ENCODE measurements at regions not wholly inside any gene's neighbourhood (a gene's known extent, or its start where the extent isn't known, plus 50 kb on each side); places are given as distances from the start of the nearest gene placed in this dataset.
A peak's percentile ranks its signal among the peaks of the same experiment; 100 is the strongest.

GRCh38 chr3:69540706-69541581, 155.1 kb upstream of the FRMD4B start:
- H3K27me3 ChIP-seq (ENCODE audit: insufficient read depth, low read length), result peaks cover 30% of the 10 kb centered on the region
- peak overlapping the region; percentile 45 for H3K4me3 ChIP-seq (ENCODE audit: low read length)
- no peaks in the 10 kb centered on the region for H3K9me3 ChIP-seq (ENCODE audit: low read depth, low read length)
- H3K4me1 ChIP-seq (ENCODE audit: insufficient read depth, low read length), result peaks cover 22% of the 10 kb centered on the region

- Histone ChIP-seq H3K4me1 (ENCODE audit: insufficient read depth, low read length) (peaks cover 22% of the 10 kb centered on the region), H3K27me3 (ENCODE audit: insufficient read depth, low read length) (peaks cover 28% of the 10 kb centered on the region), H3K9me3 (ENCODE audit: low read depth, low read length) (no peaks in the 10 kb centered on the region)
These were observed 153.2 kb upstream of the FRMD4B start for GRCh38 chr3:69539134-69539533.

GRCh38 chr3:69538281-69538680, 152.4 kb upstream of the FRMD4B start:
- no peaks in the 10 kb centered on the region for H3K9me3 ChIP-seq (ENCODE audit: low read depth, low read length)
- H3K4me3 ChIP-seq (ENCODE audit: low read length), result no peak overlapping the region
- H3K4me1 ChIP-seq (ENCODE audit: insufficient read depth, low read length), result peaks cover 17% of the 10 kb centered on the region
- H3K27me3 ChIP-seq (ENCODE audit: insufficient read depth, low read length), result peaks cover 21% of the 10 kb centered on the region

More at GRCh38 chr3:69539134-69539533, 153.2 kb upstream of the FRMD4B start:
- H3K4me3 ChIP-seq (ENCODE audit: low read length), result no peak overlapping the region

GRCh38 chr3:69536306-69537020, 150.6 kb upstream of the FRMD4B start:
- peaks cover 9% of the 10 kb centered on the region for H3K27me3 ChIP-seq (ENCODE audit: insufficient read depth, low read length)
- H3K4me1 ChIP-seq (ENCODE audit: insufficient read depth, low read length), result peaks cover 9% of the 10 kb centered on the region
- H3K9me3 ChIP-seq (ENCODE audit: low read depth, low read length), result no peaks in the 10 kb centered on the region
- H3K4me3 ChIP-seq (ENCODE audit: low read length), result no peak overlapping the region

- Histone ChIP-seq H3K27me3 (ENCODE audit: insufficient read depth, low read length) (peaks cover under 1% of the 10 kb centered on the region), H3K4me3 (ENCODE audit: low read length) (no peak overlapping the region), H3K9me3 (ENCODE audit: low read depth, low read length) (no peaks in the 10 kb centered on the region), H3K4me1 (ENCODE audit: insufficient read depth, low read length) (peaks cover under 1% of the 10 kb centered on the region)
These were observed 149.7 kb upstream of the FRMD4B start for GRCh38 chr3:69535613-69536012.

GRCh38 chr3:69532547-69533224, 146.8 kb upstream of the FRMD4B start:
- no peaks in the 10 kb centered on the region for H3K27me3 ChIP-seq (ENCODE audit: insufficient read depth, low read length)
- no peaks in the 10 kb centered on the region for H3K4me1 ChIP-seq (ENCODE audit: insufficient read depth, low read length)
- no peaks in the 10 kb centered on the region for H3K9me3 ChIP-seq (ENCODE audit: low read depth, low read length)
- no peak overlapping the region for H3K4me3 ChIP-seq (ENCODE audit: low read length)

- Histone ChIP-seq H3K4me3 (ENCODE audit: low read length) (no peak overlapping the region), H3K9me3 (ENCODE audit: low read depth, low read length) (no peaks in the 10 kb centered on the region), H3K4me1 (ENCODE audit: insufficient read depth, low read length) (peaks cover 2% of the 10 kb centered on the region), H3K27me3 (ENCODE audit: insufficient read depth, low read length) (no peaks in the 10 kb centered on the region)
These were observed 146.0 kb upstream of the FRMD4B start for GRCh38 chr3:69531576-69532546.

GRCh38 chr3:69530554-69530953, 144.7 kb upstream of the FRMD4B start:
- no peaks in the 10 kb centered on the region for H3K9me3 ChIP-seq (ENCODE audit: low read depth, low read length)
- H3K27me3 ChIP-seq (ENCODE audit: insufficient read depth, low read length), result no peaks in the 10 kb centered on the region
- H3K4me3 ChIP-seq (ENCODE audit: low read length), result no peak overlapping the region
- H3K4me1 ChIP-seq (ENCODE audit: insufficient read depth, low read length), result peaks cover 7% of the 10 kb centered on the region

- Histone ChIP-seq H3K27me3 (ENCODE audit: insufficient read depth, low read length) (no peaks in the 10 kb centered on the region), H3K4me3 (ENCODE audit: low read length) (no peak overlapping the region), H3K4me1 (ENCODE audit: insufficient read depth, low read length) (peaks cover 21% of the 10 kb centered on the region), H3K9me3 (ENCODE audit: low read depth, low read length) (no peaks in the 10 kb centered on the region)
These were observed 141.6 kb upstream of the FRMD4B start for GRCh38 chr3:69527498-69527897.

GRCh38 chr3:69524816-69525215, 138.9 kb upstream of the FRMD4B start:
- Histone ChIP-seq H3K4me3 (ENCODE audit: low read length) (no peak overlapping the region), H3K9me3 (ENCODE audit: low read depth, low read length) (no peaks in the 10 kb centered on the region), H3K4me1 (ENCODE audit: insufficient read depth, low read length) (peaks cover 21% of the 10 kb centered on the region), H3K27me3 (ENCODE audit: insufficient read depth, low read length) (no peaks in the 10 kb centered on the region)

- no peaks in the 10 kb centered on the region for H3K9me3 ChIP-seq (ENCODE audit: low read depth, low read length)
- H3K4me1 ChIP-seq (ENCODE audit: insufficient read depth, low read length), result peaks cover 14% of the 10 kb centered on the region
- H3K4me3 ChIP-seq (ENCODE audit: low read length), result no peak overlapping the region
- no peaks in the 10 kb centered on the region for H3K27me3 ChIP-seq (ENCODE audit: insufficient read depth, low read length)
These were observed 135.4 kb upstream of the FRMD4B start for GRCh38 chr3:69521286-69521685.

- Histone ChIP-seq H3K27me3 (ENCODE audit: insufficient read depth, low read length) (no peaks in the 10 kb centered on the region), H3K4me1 (ENCODE audit: insufficient read depth, low read length) (no peaks in the 10 kb centered on the region), H3K4me3 (ENCODE audit: low read length) (no peak overlapping the region), H3K9me3 (ENCODE audit: low read depth, low read length) (no peaks in the 10 kb centered on the region)
These were observed 125.5 kb upstream of the FRMD4B start for GRCh38 chr3:69511361-69511760.

- Histone ChIP-seq H3K27me3 (ENCODE audit: insufficient read depth, low read length) (no peaks in the 10 kb centered on the region), H3K4me3 (ENCODE audit: low read length) (no peak overlapping the region), H3K9me3 (ENCODE audit: low read depth, low read length) (no peaks in the 10 kb centered on the region), H3K4me1 (ENCODE audit: insufficient read depth, low read length) (no peaks in the 10 kb centered on the region)
These were observed 124.7 kb upstream of the FRMD4B start for GRCh38 chr3:69510481-69511030.

- H3K9me3 ChIP-seq (ENCODE audit: low read depth, low read length), result no peaks in the 10 kb centered on the region
- H3K4me3 ChIP-seq (ENCODE audit: low read length), result no peak overlapping the region
- no peaks in the 10 kb centered on the region for H3K27me3 ChIP-seq (ENCODE audit: insufficient read depth, low read length)
- H3K4me1 ChIP-seq (ENCODE audit: insufficient read depth, low read length), result no peaks in the 10 kb centered on the region
These were observed 123.4 kb upstream of the FRMD4B start for GRCh38 chr3:69509288-69509687.
